GM21717 (cell line): ENCODE measurements at regions not wholly inside any gene's neighbourhood (a gene's known extent, or its start where the extent isn't known, plus 50 kb on each side); places are given as distances from the start of the nearest gene placed in this dataset.

Experiments
- ATAC-seq: cut with Tn5 transposase; IDR thresholded peaks from one replicate; pipeline ENCODE4 v1.9.1; 2021; ENCODE audit warnings: mild to moderate bottlenecking, moderate library complexity; ENCODE audit not compliant: unreplicated experiment

GRCh38 chr2:20559277-20559676, 91.6 kb downstream of the HS1BP3 start:
- ATAC-seq, result no peak

GRCh38 chr2:20560011-20560410, 90.9 kb downstream of the HS1BP3 start:
- no peak for ATAC-seq

GRCh38 chr2:20560891-20561636, 89.8 kb downstream of the HS1BP3 start:
- ATAC-seq, result no peak

- no peak for ATAC-seq
These were observed 89.1 kb downstream of the HS1BP3 start for GRCh38 chr2:20561637-20562454.

GRCh38 chr2:20562540-20563225, 88.2 kb downstream of the HS1BP3 start:
- ATAC-seq, result no peak

- ATAC-seq, result no peak
These were observed 87.6 kb downstream of the HS1BP3 start for GRCh38 chr2:20563251-20563650.

GRCh38 chr2:20563833-20564232, 87.1 kb downstream of the HS1BP3 start:
- no peak for ATAC-seq

GRCh38 chr2:20565101-20565622, 85.7 kb downstream of the HS1BP3 start:
- no peak for ATAC-seq

GRCh38 chr2:20565623-20566236, 85.2 kb downstream of the HS1BP3 start:
- no peak for ATAC-seq

GRCh38 chr2:20566331-20566730, 84.6 kb downstream of the HS1BP3 start:
- ATAC-seq, result no peak

GRCh38 chr2:20567159-20567925, 83.6 kb downstream of the HS1BP3 start:
- ATAC-seq, result no peak
